H1 (cell line): ENCODE measurements at regions not wholly inside any gene's neighbourhood (a gene's known extent, or its start where the extent isn't known, plus 50 kb on each side); places are given as distances from the start of the nearest gene placed in this dataset.

ENCODE experiments used
- CTCF ChIA-PET: fragments of 300-600 bp; sonication (Branson Sonifier 250); formaldehyde crosslinking; loops from one replicate; lab custom pipeline; 2021; ENCODE audit not compliant: partially characterized antibody; lab: Charles Lee
- POLR2A ChIA-PET: fragments of 300-600 bp; sonication (Branson Sonifier 250); formaldehyde crosslinking; loops from one replicate; lab custom pipeline; 2021; ENCODE audit warnings: inconsistent platforms; ENCODE audit not compliant: partially characterized antibody; lab: Charles Lee
- DNase-seq, 2 experiments: peaks; one replicate each; pipeline versions ENCODE4 v3.0.0 to v3.0.0-alpha.2; 2010 to 2022; ENCODE audit warnings: low spot score in 2 of 2, low read depth in 1 of 2, mixed read lengths in 1 of 2
- FAIRE-seq: peaks from 2 replicates; lab custom pipeline; 2011; peaks lifted over from hg19 to GRCh38; lab: Jason Lieb, UNC
- H2AFZ ChIP-seq: 2 replicates; pipeline ENCODE4 v1.8.1; 2012; ENCODE audit warnings: low read length, inconsistent platforms
- H2AK5ac ChIP-seq: 2 replicates; pipeline ENCODE4 v1.6.1; 2013; ENCODE audit warnings: low read depth, low read length
- H2BK120ac ChIP-seq: replicated peaks from 2 replicates; pipeline ENCODE3; 2013; ENCODE audit warnings: low read depth, low read length, inconsistent platforms
- H2BK12ac ChIP-seq: 2 replicates; pipeline ENCODE4 v1.6.1; 2013; ENCODE audit warnings: low read depth, low read length
- H2BK15ac ChIP-seq: 2 replicates; pipeline ENCODE4 v1.6.1; 2013; ENCODE audit warnings: low read length
- H2BK20ac ChIP-seq: 2 replicates; pipeline ENCODE4 v1.6.1; 2013; ENCODE audit warnings: low read length
- H2BK5ac ChIP-seq: 2 replicates; pipeline ENCODE4 v1.6.1; 2013; ENCODE audit warnings: low read depth, low read length
- H3K14ac ChIP-seq: 2 replicates; pipeline ENCODE4 v1.6.1; 2013; ENCODE audit warnings: inconsistent platforms; ENCODE audit not compliant: insufficient read length
- H3K18ac ChIP-seq: 2 replicates; pipeline ENCODE4 v1.6.1; 2013; ENCODE audit warnings: low read length; ENCODE audit errors: extremely low read depth
- H3K23ac ChIP-seq: 2 replicates; pipeline ENCODE4 v1.6.1; 2013; ENCODE audit warnings: inconsistent platforms; ENCODE audit not compliant: insufficient read length
- H3K23me2 ChIP-seq: 2 replicates; pipeline ENCODE4 v1.6.1; 2013; ENCODE audit warnings: low read depth, low read length
- H3K27ac ChIP-seq: 2 replicates; pipeline ENCODE4 v1.6.1; 2011; ENCODE audit warnings: low read depth, low read length, inconsistent platforms
- H3K27me3 ChIP-seq, 4 experiments: replicated peaks in 1 of 4; 1 replicate in 1 of 4; 2 replicates in 3 of 4; pipeline versions ENCODE4 v1.6.1 to v1.8.1; 2011 to 2013; ENCODE audit warnings: low read length in 3 of 4, mild to moderate bottlenecking in 3 of 4, inconsistent platforms in 2 of 4, mixed read lengths in 2 of 4, moderate library complexity in 1 of 4; ENCODE audit not compliant: control insufficient read depth in 3 of 4, insufficient read depth in 3 of 4; ENCODE audit errors: extremely low read depth in 1 of 4
- H3K36me3 ChIP-seq, 4 experiments: 2 replicates each; pipeline versions ENCODE4 v1.6.1 to v1.8.1; 2011 to 2013; ENCODE audit warnings: mild to moderate bottlenecking in 4 of 4, low read length in 3 of 4, moderate library complexity in 2 of 4, control low read depth in 1 of 4, inconsistent platforms in 1 of 4; ENCODE audit not compliant: insufficient read depth in 4 of 4, control insufficient read depth in 2 of 4
- H3K4ac ChIP-seq: replicated peaks from 2 replicates; pipeline ENCODE3; 2013; ENCODE audit warnings: low read length, low read depth, mixed read lengths, inconsistent platforms; ENCODE audit not compliant: insufficient read length
- H3K4me1 ChIP-seq, 4 experiments: replicated peaks in 1 of 4; 1 replicate in 1 of 4; 2 replicates in 3 of 4; pipeline versions ENCODE4 v1.6.1 to v1.8.1; 2011 to 2013; ENCODE audit warnings: low read length in 3 of 4, inconsistent platforms in 2 of 4, mixed read lengths in 1 of 4; ENCODE audit not compliant: insufficient read depth in 4 of 4, control insufficient read depth in 3 of 4
- H3K4me2 ChIP-seq, 2 experiments: 2 replicates each; pipeline versions ENCODE4 v1.6.1 to v1.8.1; 2011 to 2013; ENCODE audit warnings: low read depth in 2 of 2, low read length in 2 of 2, control low read depth in 1 of 2, inconsistent platforms in 1 of 2, mild to moderate bottlenecking in 1 of 2; ENCODE audit not compliant: insufficient read depth in 1 of 2
- H3K4me3 ChIP-seq, 4 experiments: fragments of 200-600, 300-600 bp in 1 of 4; sonication (generic), shearing (Covaris generic), sonication (Bioruptor Twin) in 1 of 4; 2 replicates each; pipeline versions ENCODE4 v1.5.1 to v1.8.1; 2011 to 2016; ENCODE audit warnings: low read length in 4 of 4, low read depth in 3 of 4, control low read depth in 2 of 4, inconsistent platforms in 2 of 4, mild to moderate bottlenecking in 2 of 4, mixed read lengths in 1 of 4, moderate library complexity in 1 of 4; ENCODE audit not compliant: insufficient read depth in 2 of 4; ENCODE audit errors: extremely low read depth in 1 of 4
- H3K56ac ChIP-seq: replicated peaks from 2 replicates; pipeline ENCODE3; 2013; ENCODE audit warnings: low read depth, mild to moderate bottlenecking, mixed read lengths, low read length, inconsistent platforms; ENCODE audit not compliant: insufficient read length
- H3K79me1 ChIP-seq: 2 replicates; pipeline ENCODE4 v1.6.1; 2013; ENCODE audit warnings: low read depth, low read length, control low read depth
- H3K79me2 ChIP-seq, 2 experiments: 2 replicates each; pipeline versions ENCODE4 v1.6.1 to v1.8.1; 2012 to 2013; ENCODE audit warnings: low read length in 2 of 2, mild to moderate bottlenecking in 2 of 2, inconsistent platforms in 1 of 2; ENCODE audit not compliant: insufficient read depth in 2 of 2, control insufficient read depth in 1 of 2
- H3K9ac ChIP-seq, 4 experiments: replicated peaks in 1 of 4; 1 replicate in 1 of 4; 2 replicates in 3 of 4; pipeline versions ENCODE4 v1.6.1 to v1.8.1; 2011 to 2013; ENCODE audit warnings: low read depth in 3 of 4, low read length in 3 of 4, control low read depth in 2 of 4, mild to moderate bottlenecking in 2 of 4, moderate library complexity in 2 of 4, inconsistent platforms in 1 of 4; ENCODE audit errors: extremely low read depth in 1 of 4
- H3K9me3 ChIP-seq, 2 experiments: 2 replicates each; pipeline versions ENCODE4 v1.6.1 to v1.8.1; 2012 to 2013; ENCODE audit warnings: mild to moderate bottlenecking in 2 of 2, moderate library complexity in 2 of 2, control low read depth in 1 of 2, inconsistent platforms in 1 of 2, low read depth in 1 of 2, low read length in 1 of 2, mixed read lengths in 1 of 2; ENCODE audit not compliant: insufficient read depth in 2 of 2
- H4K20me1 ChIP-seq, 2 experiments: replicated peaks in 1 of 2; 2 replicates each; pipeline versions ENCODE3 to v1.8.1; 2011 to 2013; ENCODE audit warnings: inconsistent platforms in 2 of 2, low read length in 2 of 2, mild to moderate bottlenecking in 1 of 2; ENCODE audit not compliant: insufficient read depth in 2 of 2, control insufficient read depth in 1 of 2
- H4K5ac ChIP-seq: 2 replicates; pipeline ENCODE4 v1.6.1; 2013; ENCODE audit warnings: low read length, low read depth, mixed read lengths, inconsistent platforms; ENCODE audit not compliant: insufficient read length
- H4K8ac ChIP-seq: 2 replicates; pipeline ENCODE4 v1.8.0; 2013; ENCODE audit warnings: mild to moderate bottlenecking, moderate library complexity, low read length, inconsistent platforms; ENCODE audit not compliant: insufficient read depth; ENCODE audit errors: extremely low read depth
- H4K91ac ChIP-seq: replicated peaks from 2 replicates; pipeline ENCODE3; 2013; ENCODE audit warnings: low read length, mixed read lengths, inconsistent platforms; ENCODE audit not compliant: insufficient read length
- BRCA1 ChIP-seq: IDR thresholded peaks from 2 replicates; pipeline ENCODE4 v1.6.1; 2012; ENCODE audit warnings: low read depth, low read length, improper control_type of control experiment
- E2F6 ChIP-seq: IDR thresholded peaks from 2 replicates; pipeline ENCODE4 v1.6.1; 2012; ENCODE audit warnings: inconsistent platforms
- GABPA ChIP-seq: IDR thresholded peaks from 2 replicates; pipeline ENCODE4 v1.6.1; 2011; ENCODE audit warnings: mild to moderate bottlenecking, low read length, moderate library complexity, borderline replicate concordance; ENCODE audit not compliant: insufficient read depth
- JUN ChIP-seq: IDR thresholded peaks from 2 replicates; pipeline ENCODE4 v1.6.1; 2011; ENCODE audit warnings: low read depth, mild to moderate bottlenecking, improper control_type of control experiment, low read length
- KDM4A ChIP-seq: IDR thresholded peaks from one replicate; pipeline ENCODE4 v1.7.1; 2012; ENCODE audit warnings: low read depth, mild to moderate bottlenecking, moderate library complexity, low read length, inconsistent platforms; ENCODE audit not compliant: severe bottlenecking
- KDM5A ChIP-seq: fragments of 200-600 bp; IDR thresholded peaks from 2 replicates; pipeline ENCODE4 v1.7.1; 2012; ENCODE audit warnings: mild to moderate bottlenecking, low read length, inconsistent platforms, mixed read lengths
- NANOG ChIP-seq: IDR thresholded peaks from 2 replicates; pipeline ENCODE4 v1.6.1; 2011; ENCODE audit warnings: low read length, low read depth, mild to moderate bottlenecking, inconsistent platforms; ENCODE audit not compliant: insufficient read depth, poor library complexity, severe bottlenecking
- POLR2AphosphoS5 ChIP-seq: IDR thresholded peaks from 2 replicates; pipeline ENCODE4 v1.6.1; 2011; ENCODE audit warnings: low read depth, low read length
- TBP ChIP-seq: IDR thresholded peaks from 2 replicates; pipeline ENCODE4 v1.6.1; 2011; ENCODE audit warnings: low read depth, low read length, improper control_type of control experiment
- TEAD4 ChIP-seq: IDR thresholded peaks from 2 replicates; pipeline ENCODE4 v1.6.1; 2012; ENCODE audit warnings: low read depth, low read length, inconsistent platforms, mixed read lengths
- WGBS, 2 experiments: shearing (Covaris generic) in 1 of 2; methylation state at CpG; one replicate each; pipeline versions ENCODE4 v1.1.6 to v1.1.7; 2013 to 2015; ENCODE audit warnings: low lambda C conversion rate in 2 of 2, mixed read lengths in 2 of 2, inconsistent platforms in 1 of 2, low coverage in 1 of 2, missing lambda C conversion rate in 1 of 2; ENCODE audit not compliant: insufficient replicate concordance in 2 of 2, insufficient coverage in 1 of 2, insufficient read length in 1 of 2; ENCODE audit errors: extremely low coverage in 1 of 2, missing lambda C conversion rate in 1 of 2; 5-methylcytosine and 5-hydroxymethylcytosine counted together

GRCh38 chr3:139124197-139124596 is 79.5 kb upstream of the PRR23C start:
- Histone ChIP-seq H2BK5ac (no peak overlapping the region), H2BK20ac (no peak overlapping the region), H2BK12ac (no peak overlapping the region), H3K27ac (no peak overlapping the region), H3K4me2 (no peak overlapping the region), H3K27me3 (no peaks in the 10 kb centered on the region; a peak in 1 of 7 replicates), H3K9me3 (no peaks in the 10 kb centered on the region; a peak in 1 of 4 replicates), H3K79me1 (no peaks in the 10 kb centered on the region), H4K91ac (no peak overlapping the region), H4K8ac (no peak overlapping the region; the same call in 1 of the 2 replicates), H3K23me2 (no peaks in the 10 kb centered on the region), H3K79me2 (no peaks in the 10 kb centered on the region), H3K14ac (no peak overlapping the region), H3K9ac (no peak overlapping the region), H3K56ac (no peak overlapping the region), H2BK120ac (no peak overlapping the region), H3K18ac (no peak overlapping the region), H2BK15ac (no peak overlapping the region), H3K4ac (no peak overlapping the region), H2AK5ac (no peak overlapping the region), H3K36me3 (no peaks in the 10 kb centered on the region), H4K20me1 (no peaks in the 10 kb centered on the region), H3K4me1 (no peaks in the 10 kb centered on the region; a peak in 1 of 7 replicates), H4K5ac (no peak overlapping the region), H2AFZ (peak overlapping the region; percentile 84; the same call in 1 of the 2 replicates), H3K23ac (no peak overlapping the region), H3K4me3 (no peak overlapping the region)
- FAIRE-seq = no peak
- ChIA-PET POLR2A (no interaction called here), CTCF (interaction anchor here (0.6 kb wide), 1 partner anchor 352 kb away, joined by 3 read pairs; no protein-coding TSS in a partner anchor)
- DNase-seq = peak in 1 of 2 experiments; percentile 32
- 65% methylated on average over 2 of the region's 2 CpGs; no CpG with 5 or more reads in 1 of the 2 experiments for WGBS, 2 experiments
- TF ChIP-seq BRCA1 = no peak
- no peak for TF ChIP-seq KDM4A
- TF ChIP-seq KDM5A = no peak
- TF ChIP-seq POLR2AphosphoS5 = no peak
- TF ChIP-seq TEAD4 = no peak
- TF ChIP-seq TBP = no peak
- no peak for TF ChIP-seq E2F6
- TF ChIP-seq JUN = no peak
- no peak for TF ChIP-seq NANOG
- no peak for TF ChIP-seq GABPA
